Parathyroid adenoma (tissue), 2 donors: ENCODE measurements at regions not wholly inside any gene's neighbourhood (a gene's known extent, or its start where the extent isn't known, plus 50 kb on each side); places are given as distances from the start of the nearest gene placed in this dataset.

Source experiments
- H2AFZ ChIP-seq: fragments of 300-600 bp; sonication (generic); one replicate; pipeline ENCODE4 v1.7.0; 2017; ENCODE audit warnings: antibody characterized with exemption, mild to moderate bottlenecking
- H3K27ac ChIP-seq: fragments of 300-600 bp; sonication (generic); one replicate; pipeline ENCODE4 v1.7.0; 2017
- H3K27me3 ChIP-seq: fragments of 300-600 bp; sonication (generic); one replicate; pipeline ENCODE4 v1.7.0; 2017; ENCODE audit warnings: low read length; ENCODE audit not compliant: control insufficient read depth, insufficient read depth
- H3K36me3 ChIP-seq: fragments of 300-600 bp; sonication (generic); one replicate; pipeline ENCODE4 v1.7.0; 2017; ENCODE audit warnings: low read length; ENCODE audit not compliant: control insufficient read depth, insufficient read depth
- H3K4me1 ChIP-seq: fragments of 300-600 bp; sonication (generic); one replicate; pipeline ENCODE4 v1.7.0; 2017; ENCODE audit warnings: control low read depth
- H3K4me2 ChIP-seq: fragments of 300-600 bp; sonication (generic); one replicate; pipeline ENCODE4 v1.7.0; 2017; ENCODE audit warnings: low read length
- H3K4me3 ChIP-seq: fragments of 300-600 bp; sonication (generic); one replicate; pipeline ENCODE4 v1.7.0; 2017; ENCODE audit warnings: low read depth, low read length
- H3K79me2 ChIP-seq: fragments of 300-600 bp; sonication (generic); one replicate; pipeline ENCODE4 v1.7.0; 2017; ENCODE audit warnings: control low read depth
- H3K9ac ChIP-seq: fragments of 300-600 bp; sonication (generic); one replicate; pipeline ENCODE4 v1.7.0; 2017; ENCODE audit warnings: mild to moderate bottlenecking
- H3K9me3 ChIP-seq: fragments of 300-600 bp; sonication (generic); one replicate; pipeline ENCODE4 v1.7.0; 2017; ENCODE audit warnings: low read length; ENCODE audit not compliant: control insufficient read depth
- TF ChIP-seq, protein P1 (sequence below): fragments of 300-600 bp; sonication (generic); IDR thresholded peaks from one replicate; pipeline ENCODE4 v1.7.0; 2017; ENCODE audit warnings: antibody characterized with exemption, mild to moderate bottlenecking
- donor health status: primary hyperparathyroidism.

GRCh38 chr10:21002091-21002878 lies 105.2 kb upstream of the NEBL start:
- H2AFZ ChIP-seq, result no peak overlapping the region
- peaks cover 8% of the 10 kb centered on the region for H3K79me2 ChIP-seq
- peaks cover 2% of the 10 kb centered on the region for H3K4me1 ChIP-seq
- H3K36me3 ChIP-seq, result no peaks in the 10 kb centered on the region
- H3K9me3 ChIP-seq, result no peaks in the 10 kb centered on the region
- TF ChIP-seq, protein P1, sequence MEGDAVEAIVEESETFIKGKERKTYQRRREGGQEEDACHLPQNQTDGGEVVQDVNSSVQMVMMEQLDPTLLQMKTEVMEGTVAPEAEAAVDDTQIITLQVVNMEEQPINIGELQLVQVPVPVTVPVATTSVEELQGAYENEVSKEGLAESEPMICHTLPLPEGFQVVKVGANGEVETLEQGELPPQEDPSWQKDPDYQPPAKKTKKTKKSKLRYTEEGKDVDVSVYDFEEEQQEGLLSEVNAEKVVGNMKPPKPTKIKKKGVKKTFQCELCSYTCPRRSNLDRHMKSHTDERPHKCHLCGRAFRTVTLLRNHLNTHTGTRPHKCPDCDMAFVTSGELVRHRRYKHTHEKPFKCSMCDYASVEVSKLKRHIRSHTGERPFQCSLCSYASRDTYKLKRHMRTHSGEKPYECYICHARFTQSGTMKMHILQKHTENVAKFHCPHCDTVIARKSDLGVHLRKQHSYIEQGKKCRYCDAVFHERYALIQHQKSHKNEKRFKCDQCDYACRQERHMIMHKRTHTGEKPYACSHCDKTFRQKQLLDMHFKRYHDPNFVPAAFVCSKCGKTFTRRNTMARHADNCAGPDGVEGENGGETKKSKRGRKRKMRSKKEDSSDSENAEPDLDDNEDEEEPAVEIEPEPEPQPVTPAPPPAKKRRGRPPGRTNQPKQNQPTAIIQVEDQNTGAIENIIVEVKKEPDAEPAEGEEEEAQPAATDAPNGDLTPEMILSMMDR, result no peak
- H3K4me2 ChIP-seq, result no peak overlapping the region
- H3K27ac ChIP-seq, result no peak overlapping the region
- H3K9ac ChIP-seq, result no peak overlapping the region
- no peak overlapping the region for H3K4me3 ChIP-seq
- no peaks in the 10 kb centered on the region for H3K27me3 ChIP-seq

DNA sequence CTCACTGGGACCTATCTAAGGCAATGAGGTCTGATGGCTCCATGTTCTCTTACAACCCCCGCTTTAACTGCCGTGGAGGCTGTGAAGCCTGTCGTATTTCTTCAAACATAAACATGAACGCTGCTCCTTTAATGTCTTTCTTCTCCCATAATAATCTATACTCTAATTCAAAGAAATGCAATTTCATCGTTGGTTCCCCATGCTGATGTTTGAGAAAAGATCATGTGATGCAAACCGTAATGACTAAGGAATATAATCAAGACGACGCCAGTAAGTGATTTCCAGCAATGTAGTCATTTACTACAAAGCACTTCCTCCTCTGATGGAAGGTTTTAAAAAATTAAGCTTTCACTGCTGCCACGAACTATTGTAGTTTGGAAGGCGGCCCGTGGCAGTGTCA lies 102.6 kb upstream of the NEBL start:
- Histone ChIP-seq H3K4me3 (no peak overlapping the region), H3K27me3 (no peaks in the 10 kb centered on the region), H3K27ac (no peak overlapping the region), H3K9ac (no peak overlapping the region), H2AFZ (no peak overlapping the region), H3K36me3 (no peaks in the 10 kb centered on the region), H3K9me3 (no peaks in the 10 kb centered on the region), H3K79me2 (peaks cover 5% of the 10 kb centered on the region), H3K4me2 (no peak overlapping the region), H3K4me1 (peaks cover 2% of the 10 kb centered on the region)
- TF ChIP-seq, protein P1, result no peak

DNA sequence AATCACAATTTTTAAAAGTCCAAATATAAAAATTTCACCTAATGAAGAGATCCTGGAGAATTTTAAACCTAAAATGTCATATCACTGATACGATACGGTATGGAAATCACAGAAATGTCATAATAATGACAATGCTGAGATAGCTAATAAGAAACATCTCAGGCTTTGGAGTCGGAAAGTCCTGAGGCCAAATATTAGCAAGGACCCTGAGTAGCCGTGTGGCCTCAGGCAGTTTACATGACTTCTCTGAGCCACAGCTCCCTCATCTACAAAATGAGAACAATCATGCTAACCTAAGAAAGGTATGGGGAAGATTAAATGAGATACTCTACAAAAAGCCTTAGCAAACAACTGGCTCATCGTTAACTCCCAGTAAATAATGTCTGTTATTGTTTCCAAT lies 100.9 kb upstream of the NEBL start:
- TF ChIP-seq, protein P1, result no peak
- H3K4me3 ChIP-seq, result no peak overlapping the region
- H3K4me1 ChIP-seq, result peaks cover 2% of the 10 kb centered on the region
- no peaks in the 10 kb centered on the region for H3K9me3 ChIP-seq
- no peak overlapping the region for H3K27ac ChIP-seq
- H2AFZ ChIP-seq, result no peak overlapping the region
- H3K79me2 ChIP-seq, result peaks cover 8% of the 10 kb centered on the region
- H3K36me3 ChIP-seq, result no peaks in the 10 kb centered on the region
- no peak overlapping the region for H3K9ac ChIP-seq
- H3K27me3 ChIP-seq, result no peaks in the 10 kb centered on the region
- H3K4me2 ChIP-seq, result no peak overlapping the region

GRCh38 chr10:20995123-20995987 lies 98.2 kb upstream of the NEBL start:
- H3K27ac ChIP-seq, result no peak overlapping the region
- TF ChIP-seq, protein P1, result no peak

More at GRCh38 chr10:20995123-20995987, 98.2 kb upstream of the NEBL start:
- no peak overlapping the region for H2AFZ ChIP-seq
- no peak overlapping the region for H3K4me3 ChIP-seq
- H3K36me3 ChIP-seq, result no peaks in the 10 kb centered on the region
- H3K27me3 ChIP-seq, result no peaks in the 10 kb centered on the region
- H3K4me2 ChIP-seq, result no peak overlapping the region
- no peaks in the 10 kb centered on the region for H3K4me1 ChIP-seq
- peaks cover 6% of the 10 kb centered on the region for H3K79me2 ChIP-seq
- no peaks in the 10 kb centered on the region for H3K9me3 ChIP-seq
- H3K9ac ChIP-seq, result no peak overlapping the region
